Hematopoietic multipotent progenitor cell treated with erythropoietin and hydrocortisone succinate and interleukin-3 and kit ligand, for 4 days (in vitro differentiated cells): ENCODE measurements at regions not wholly inside any gene's neighbourhood (a gene's known extent, or its start where the extent isn't known, plus 50 kb on each side); places are given as distances from the start of the nearest gene placed in this dataset.
"Not testable (repeated sequence)": the region's sequence is repeated elsewhere in the genome, so short reads cannot be mapped to it uniquely, and the experiment has no call there.

Experiments used
- DNase-seq: peaks from one replicate; pipeline ENCODE4 v3.0.0-alpha.2; 2015

DNA sequence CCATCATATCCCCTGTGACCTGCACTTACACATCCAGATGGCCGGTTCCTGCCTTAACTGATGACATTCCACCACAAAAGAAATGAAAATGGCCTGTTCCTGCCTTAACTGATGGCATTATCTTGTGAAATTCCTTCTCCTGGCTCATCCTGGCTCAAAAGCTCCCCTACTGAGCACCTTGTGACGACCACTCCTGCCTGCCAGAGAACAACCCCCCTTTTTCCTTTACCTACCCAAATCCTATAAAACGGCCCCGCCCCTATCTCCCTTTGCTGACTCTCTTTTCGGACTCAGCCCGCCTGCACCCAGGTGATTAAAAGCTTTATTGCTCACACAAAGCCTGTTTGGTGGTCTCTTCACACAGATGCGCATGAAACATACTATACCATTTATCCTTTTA lies 279.7 kb upstream of the CHRM3 start:
- DNase-seq: not testable (repeated sequence)

DNA sequence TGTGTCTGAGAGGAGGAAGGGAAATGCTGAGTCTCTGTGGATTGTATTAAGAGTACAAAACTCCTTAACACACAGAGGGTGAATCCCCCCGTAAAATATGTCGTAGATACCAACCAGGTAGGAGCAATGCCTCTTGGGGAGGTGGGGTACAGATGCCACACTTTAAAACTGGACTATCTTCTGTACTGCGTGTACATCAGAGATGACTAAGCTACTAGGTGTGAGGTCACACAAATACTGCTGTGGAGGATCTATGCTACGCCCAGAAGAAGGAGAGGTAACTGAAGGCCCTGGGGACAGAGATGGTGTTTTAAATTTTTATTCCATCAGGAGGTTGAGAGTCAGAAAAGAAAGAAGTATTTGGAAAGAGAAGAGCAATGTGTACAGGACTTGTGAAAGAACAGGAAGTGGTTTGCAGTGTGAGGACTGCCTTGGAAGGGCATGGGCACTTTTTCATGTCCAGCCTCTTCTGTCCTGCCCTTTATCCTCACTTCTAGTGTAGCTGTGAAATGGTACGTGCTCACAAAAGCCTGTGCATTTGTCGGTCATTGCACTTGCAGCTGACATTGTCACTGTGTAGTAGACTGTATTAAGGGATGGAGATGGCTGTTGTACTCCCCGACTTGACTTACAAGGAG lies 287.8 kb upstream of the CHRM3 start:
- DNase-seq: peak; percentile 18

DNA sequence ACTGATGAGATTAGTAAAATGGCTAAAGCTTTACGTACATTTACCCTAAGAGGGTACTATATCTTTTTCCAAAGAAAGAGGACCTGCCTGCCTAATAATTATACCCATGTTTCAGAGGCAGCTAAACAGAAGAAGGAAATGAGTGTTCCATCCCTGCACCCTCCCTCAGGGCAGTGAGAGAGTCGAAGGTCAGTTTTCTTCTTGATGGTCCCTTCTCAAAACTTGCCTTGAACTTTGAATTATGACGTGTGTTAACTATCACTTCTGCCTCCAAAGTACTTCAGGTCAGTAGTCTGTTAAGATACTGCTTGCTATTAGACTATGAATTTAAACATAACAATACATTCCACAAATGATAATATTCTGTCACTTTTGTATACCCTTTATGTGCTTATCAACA lies 294.8 kb upstream of the CHRM3 start:
- DNase-seq: no peak

DNA sequence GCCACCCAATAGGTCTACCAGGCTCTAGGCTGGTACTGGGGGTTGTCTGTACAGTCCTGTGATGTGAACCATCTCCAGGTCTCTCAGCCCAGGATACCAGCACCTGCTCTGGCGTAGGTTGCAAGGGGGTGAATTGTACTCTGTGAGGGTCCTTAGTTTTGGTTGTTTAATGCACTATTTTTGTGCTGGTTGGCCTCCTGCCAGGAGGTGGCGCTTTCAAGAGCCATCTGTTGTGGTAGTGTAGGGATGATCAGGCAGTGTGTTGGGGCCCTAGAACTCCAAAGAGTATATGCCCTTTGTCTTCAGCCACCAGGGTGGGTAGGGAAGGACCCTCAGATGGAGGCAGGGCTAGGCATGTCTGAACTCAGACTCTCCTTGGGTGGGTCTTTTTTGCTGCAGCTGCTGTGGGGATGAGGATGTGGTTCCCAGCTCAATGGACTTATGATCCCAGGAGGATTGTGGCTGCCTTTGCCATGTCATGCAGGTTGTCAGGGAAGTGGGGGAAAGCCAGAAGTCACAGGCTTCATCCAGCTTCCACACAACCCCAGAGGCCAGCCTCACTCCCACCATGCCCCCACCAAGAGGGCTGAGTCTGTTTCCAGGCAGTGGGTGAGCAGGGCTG lies 301.8 kb upstream of the CHRM3 start:
- DNase-seq: no peak

DNA sequence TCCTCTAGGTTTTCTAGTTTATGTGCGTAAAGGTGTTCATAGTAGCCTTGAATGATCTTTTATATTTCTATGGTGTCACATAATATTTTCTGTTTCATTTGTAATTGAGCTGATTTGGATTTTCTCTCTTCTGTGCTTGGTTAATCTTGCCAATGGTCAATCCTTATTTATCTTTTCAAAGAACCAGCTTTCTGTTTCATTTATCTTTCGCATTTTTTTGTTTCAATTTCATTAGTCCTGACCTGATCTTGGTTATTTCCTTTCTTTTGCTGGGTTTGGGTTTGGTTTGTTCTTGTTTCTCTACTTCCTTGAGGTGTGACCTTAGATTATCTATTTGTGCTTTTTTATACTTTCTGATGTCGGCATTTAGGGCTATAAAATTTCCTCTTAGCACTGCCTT lies 304.4 kb upstream of the CHRM3 start:
- DNase-seq: not testable (repeated sequence)

DNA sequence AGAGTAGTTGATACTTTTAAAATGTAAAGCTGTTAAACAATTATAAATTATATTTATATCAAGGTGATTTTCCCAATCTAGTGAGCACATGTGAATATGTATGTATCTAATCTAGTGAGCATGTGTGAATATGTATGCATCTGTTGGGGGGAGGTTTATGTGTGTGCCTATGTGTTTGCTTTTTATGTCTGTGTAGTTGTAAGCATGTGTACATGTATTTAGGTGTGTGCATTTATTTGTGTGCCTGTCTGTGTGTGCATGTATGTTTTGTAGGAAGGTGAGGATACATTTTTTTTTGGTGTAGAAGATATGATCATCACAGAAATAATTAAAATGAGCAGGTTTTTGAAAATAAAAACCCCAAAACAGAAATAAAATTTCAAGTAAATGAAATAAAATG lies 318.9 kb upstream of the CHRM3 start:
- no peak for DNase-seq

DNA sequence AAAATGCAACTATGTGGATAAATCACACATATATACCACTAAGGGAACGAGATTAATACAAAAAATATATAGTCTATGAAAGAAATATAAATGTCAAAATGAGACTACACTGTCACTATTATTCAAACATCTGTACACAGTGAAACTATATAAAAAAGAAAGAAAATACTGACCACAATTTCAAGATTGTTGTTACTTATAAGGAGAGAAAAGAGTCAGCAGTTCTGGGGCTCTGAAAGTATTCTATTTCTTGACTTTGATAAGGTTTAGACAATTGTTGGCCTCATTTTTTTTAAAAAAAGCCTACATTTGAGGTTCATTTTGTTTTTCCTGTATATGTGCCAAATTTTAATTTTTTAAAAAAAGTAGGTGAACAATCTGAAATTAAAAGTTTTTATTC lies 319.3 kb upstream of the CHRM3 start:
- no peak for DNase-seq

DNA sequence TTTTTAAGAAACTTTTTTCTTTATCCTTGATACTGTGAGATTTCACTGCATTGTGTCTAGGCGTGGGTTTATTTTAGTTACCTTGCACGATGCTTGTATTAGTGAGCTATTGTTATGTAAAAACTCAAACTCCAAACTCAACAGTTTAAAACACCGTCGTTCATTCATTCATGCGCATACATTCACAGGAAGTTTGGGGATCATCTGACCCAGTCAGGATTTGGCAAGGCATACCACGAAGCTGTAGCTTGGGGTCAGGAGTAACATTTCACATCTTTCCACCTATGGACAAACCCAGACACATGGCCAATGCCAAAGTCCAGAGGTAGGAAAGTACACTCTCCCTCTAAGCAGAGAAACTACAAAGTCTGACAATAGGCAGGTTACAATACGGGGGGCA lies 324.6 kb upstream of the CHRM3 start:
- DNase-seq: no peak

DNA sequence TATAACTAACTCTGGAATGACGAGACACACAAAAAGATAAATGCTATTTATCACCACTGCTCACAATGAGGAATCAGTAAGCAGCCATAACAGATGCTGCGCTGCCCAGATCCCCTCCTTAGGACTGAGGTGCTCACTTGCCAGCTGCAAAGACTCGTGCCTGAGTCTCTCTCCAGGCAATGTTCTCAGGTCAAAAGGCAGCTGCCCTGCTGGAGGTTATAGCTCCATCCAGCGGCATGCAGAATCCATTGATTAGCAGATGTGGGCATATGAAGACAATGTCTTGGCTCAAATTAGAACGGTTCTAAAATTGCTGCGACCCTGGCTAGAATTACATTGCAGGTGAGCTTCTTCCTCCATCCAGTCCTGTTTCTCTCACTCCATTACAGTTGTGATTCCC lies 328.2 kb upstream of the CHRM3 start:
- no peak for DNase-seq

DNA sequence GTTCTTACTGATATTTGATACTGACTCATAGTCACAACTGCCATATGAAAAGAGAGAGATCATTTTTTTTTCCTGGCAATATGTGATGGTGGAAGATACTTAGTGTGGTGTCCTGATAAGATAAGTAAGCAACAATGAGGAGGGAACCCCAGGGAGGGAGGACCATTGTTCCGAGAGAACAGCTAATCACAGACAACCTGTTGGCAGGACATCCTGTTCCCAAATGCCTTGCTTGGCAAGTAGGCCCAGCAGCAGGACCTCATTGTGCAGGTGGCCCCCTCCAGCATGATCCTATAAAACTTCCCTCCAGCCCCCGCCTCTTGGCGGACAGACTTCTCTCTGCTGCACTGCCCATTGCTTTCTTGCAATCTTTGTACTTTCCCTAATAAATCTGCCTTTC lies 329.4 kb upstream of the CHRM3 start:
- no peak for DNase-seq

DNA sequence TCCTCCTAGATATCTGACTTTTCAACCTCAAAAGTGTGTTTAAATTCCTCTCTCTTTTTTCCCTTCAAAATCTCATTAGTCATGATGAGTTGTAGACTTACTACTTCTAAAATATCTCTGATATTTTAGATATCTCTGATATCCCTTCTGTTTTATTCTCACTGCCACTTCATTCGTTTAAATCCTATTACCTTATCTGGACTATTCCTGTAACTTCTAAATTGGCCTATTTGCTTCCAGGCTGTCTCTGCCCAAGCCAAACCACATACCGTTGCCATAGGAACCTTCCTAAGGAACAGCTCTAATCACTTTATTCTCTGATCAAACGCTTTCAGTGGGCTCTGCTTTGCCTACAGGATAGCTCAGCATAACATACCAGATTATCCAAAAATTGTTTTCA lies 333.1 kb upstream of the CHRM3 start:
- DNase-seq: no peak

DNA sequence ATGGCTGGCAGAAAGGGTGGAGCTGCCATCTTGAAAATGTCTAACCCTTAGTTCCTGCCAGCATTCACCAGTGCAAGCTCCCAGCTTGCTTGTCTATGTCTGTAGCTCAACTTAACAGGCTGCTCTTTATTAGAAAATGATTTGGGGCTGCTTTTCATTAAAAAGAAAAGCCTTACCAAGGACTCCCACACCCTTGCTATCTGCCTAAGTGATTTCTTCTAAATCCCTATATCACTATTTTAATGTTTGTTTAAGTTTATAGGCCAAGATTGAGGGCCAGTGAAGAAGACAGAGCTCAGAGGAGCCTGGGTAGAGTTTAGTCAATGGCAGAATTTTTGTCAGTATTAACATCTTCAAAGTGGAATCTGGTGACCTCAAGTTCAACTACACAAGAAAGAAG lies 336.8 kb upstream of the CHRM3 start:
- no peak for DNase-seq

DNA sequence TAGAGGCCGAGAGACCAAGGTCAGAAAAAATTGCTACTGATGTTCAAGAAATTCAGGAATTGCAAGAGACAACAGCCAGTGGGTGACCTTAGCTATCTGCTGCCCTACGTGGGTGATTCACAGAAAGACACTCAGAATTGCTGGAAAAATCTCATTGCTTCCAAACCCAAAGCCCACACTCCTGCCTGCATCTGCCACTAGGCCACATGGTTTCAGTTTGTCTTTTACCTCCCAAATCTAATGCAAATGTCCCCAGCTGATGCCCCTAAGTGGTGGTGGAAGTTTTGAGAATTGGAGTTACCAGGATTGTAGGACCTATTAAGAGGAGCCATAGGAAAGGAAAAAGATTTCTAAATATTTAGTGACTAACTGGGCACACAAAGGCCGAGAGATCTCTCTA lies 341.5 kb upstream of the CHRM3 start:
- no peak for DNase-seq

DNA sequence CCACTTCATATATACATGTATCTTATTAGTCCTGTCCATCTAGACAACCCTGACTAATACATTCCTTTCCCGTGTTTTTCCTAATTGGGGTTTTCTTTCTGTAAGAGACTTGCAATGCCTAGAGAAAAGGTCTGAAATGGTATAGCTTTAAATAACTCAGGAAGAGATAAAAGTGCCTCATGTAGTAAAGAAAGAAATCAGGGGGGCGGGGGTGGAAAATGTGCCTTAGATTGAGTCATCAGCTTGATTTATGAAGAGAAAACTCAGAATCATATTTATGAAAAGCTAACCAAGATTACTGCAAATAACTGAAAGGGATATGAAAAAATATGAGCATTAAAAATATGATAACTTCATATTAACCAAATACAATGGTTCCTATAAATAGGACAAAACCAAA lies 345.8 kb upstream of the CHRM3 start:
- DNase-seq: no peak

DNA sequence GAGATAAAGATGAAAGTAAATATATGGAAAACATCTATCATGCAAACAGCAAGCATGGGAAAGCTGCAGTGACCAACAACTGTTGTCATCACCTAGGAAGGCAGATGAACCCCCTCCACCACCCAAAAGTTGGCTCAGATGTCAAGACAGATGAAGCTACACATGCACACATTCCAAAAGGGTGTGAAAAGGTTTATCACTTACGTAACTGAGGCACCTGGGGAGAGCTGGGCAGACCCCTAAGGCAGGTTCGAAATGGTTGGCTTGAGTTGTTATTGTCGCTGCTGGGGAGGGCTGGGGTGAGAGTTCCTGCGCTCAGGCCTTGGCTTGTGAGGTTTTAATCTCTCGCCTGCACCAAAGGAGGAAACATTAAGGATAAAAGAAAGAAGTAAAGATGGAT lies 355.1 kb upstream of the CHRM3 start:
- DNase-seq: no peak

DNA sequence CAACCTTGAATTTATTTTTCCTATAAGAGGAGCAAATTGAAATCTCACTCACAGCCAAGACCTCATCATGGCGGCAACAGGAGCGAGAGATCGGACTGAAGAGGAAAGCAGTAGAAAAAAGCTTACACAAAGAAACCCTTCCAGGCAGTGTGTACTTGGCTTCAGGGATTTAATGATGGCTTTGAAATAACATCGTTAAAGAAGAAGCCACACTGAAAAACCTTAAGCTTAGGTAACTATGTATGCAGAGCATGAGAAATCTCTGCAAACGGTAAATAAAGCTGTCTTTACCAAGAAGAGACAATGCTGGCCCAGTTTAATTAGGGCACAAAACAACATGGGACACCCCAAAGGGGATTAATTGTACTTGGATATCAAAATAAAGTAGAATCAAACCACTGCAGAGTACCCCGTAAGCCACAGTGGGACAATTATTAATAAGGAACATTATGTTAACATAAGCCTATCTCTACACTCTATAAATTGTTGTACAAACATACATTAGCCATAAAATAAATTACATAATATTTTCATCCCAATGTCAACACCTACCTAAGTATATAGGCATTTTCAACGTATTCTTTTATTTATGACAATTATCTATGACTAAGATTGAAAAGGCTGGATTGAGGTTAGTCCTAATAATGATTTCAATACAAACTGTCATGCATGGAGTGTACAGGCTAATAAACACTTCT lies 360.2 kb upstream of the CHRM3 start:
- no peak for DNase-seq

DNA sequence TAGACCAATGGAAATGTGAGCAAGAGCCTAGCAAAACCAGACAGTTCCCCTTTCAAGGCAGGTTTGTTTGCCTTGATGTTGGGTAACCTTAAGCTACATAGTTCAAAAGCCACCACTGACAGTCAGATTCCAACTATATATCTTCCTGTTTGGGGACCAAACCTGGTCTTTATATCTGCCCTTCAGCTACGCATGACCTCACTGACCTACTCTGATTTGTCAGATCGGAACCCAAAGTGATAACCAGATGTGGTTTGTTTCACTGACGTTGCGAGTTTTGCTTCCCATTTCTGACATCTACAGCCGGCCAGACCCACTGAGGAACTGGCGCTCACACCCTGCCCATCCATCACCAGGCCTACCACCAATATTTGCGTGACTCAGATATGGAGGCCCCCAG lies 361.1 kb upstream of the CHRM3 start:
- DNase-seq: peak; percentile 43

DNA sequence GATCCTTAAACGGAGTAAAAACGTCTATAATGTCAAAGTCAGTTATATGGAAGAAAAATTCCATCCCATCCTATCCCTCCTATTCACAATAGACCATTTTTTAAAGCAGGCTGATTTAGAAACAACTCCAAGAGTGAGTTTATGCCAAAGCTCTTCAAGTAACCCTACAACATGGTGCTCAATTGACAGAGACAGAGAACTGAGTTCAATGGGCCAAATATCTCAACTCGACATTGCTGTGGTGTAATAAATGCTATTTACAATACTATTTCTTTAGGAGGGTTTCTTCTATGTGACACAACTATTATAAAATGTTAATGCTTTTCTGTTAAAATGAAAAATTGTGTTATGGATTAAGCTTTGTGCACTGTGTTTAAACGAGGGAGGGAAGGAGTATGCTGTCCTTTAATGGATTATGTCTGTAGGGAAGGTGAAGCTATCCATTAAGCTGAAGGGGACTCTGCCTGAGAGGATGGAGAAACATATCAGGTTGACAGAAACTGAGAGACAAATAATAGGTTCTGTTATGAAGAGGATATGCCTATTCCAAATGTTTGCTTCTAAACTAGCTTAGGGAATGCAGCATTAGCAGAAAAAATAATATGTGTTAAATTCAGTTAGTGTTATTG lies 362.5 kb upstream of the CHRM3 start:
- DNase-seq: no peak

DNA sequence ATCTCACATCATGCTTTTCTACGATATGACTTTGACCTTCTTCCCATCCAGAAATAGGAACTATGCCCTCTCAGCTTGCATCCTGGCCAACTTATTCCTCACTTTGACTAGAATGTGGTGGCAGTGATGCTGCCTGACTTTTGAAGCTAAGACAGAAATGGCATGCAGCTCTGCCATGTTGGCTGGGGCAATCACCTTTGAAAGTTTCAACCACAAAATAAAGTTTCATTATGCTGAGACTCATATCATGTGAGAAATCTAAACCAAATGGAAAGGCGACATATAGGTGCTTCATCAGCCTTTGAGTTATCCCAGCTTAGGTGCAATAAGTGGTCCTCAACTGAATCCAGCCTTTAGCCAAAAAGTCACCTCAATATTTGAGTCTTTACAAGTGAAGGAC lies 370.0 kb upstream of the CHRM3 start:
- no peak for DNase-seq

DNA sequence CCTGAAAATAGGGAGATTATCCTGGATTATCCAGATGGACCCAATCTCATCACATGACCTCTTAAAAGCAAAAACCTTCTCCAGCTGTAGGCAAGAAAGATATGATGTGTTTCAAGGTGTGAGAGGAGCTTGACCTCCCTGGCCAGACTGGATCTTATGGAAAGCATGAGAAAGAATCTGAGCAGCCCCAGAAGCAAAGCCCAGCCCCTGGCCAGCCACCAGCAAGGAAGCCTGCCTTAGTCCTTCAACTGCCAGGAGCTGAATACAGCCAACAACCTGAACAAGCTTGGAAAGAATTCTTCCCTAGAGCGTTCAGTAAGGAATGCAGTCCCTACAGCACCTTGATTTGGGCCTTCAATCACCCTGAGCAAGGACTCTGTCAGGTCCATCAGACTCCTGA lies 375.0 kb upstream of the CHRM3 start:
- no peak for DNase-seq

DNA sequence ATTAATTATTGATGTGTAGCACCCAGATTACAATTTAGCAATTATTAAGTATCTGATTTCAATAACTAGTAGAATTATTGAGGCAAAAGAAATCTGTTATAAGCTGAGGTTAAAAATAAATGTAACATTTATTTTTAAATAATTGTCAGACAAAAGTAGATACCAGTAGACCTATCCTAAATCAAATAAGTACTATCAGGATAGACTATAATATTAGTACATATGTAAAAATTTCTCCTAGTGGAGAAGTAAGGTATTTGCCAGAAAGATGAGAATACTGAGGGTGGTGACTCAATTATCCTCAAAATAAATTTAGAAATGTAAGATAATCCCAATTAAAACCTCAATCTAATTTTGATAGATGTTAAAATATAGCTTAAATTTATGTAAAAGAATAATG lies 377.8 kb upstream of the CHRM3 start:
- no peak for DNase-seq

DNA sequence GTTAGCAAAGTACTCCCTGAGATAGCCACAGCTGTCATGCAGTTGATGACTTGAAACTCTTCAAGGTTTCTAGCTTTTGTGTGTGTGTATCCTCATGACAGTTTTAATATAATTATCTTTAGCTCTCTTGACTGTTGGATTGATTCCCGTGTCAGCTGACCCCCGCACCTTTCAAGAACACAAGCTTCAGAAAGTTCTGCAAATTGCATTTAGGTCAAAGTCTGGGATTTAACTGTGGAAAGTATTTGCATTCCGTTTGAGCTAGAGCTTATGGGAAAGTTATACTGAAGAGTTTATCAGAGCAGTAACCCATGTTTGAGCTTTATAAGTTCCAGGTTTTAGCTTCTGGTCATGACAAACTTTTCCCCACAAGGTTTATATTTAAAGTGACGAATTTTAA lies 380.1 kb upstream of the CHRM3 start:
- DNase-seq: no peak

DNA sequence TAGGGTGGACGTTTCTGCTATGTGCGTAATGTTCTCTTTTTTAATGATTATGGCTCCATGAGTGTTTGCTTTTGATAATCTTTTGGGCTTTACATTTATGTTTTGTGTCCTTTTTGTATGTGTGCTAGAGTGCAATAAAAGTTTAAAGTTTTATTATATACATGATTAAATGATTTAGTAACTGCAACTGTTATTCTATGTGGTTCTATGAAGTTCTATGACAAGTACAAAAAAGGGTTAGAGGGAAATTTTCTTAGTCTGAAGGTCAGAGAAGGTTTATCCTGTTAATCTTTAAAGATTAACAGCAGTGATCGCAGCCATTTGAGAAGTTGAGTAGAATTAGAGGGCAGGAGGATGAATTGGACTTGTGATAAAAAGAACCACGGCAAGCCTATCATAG lies 386.4 kb upstream of the CHRM3 start:
- no peak for DNase-seq

DNA sequence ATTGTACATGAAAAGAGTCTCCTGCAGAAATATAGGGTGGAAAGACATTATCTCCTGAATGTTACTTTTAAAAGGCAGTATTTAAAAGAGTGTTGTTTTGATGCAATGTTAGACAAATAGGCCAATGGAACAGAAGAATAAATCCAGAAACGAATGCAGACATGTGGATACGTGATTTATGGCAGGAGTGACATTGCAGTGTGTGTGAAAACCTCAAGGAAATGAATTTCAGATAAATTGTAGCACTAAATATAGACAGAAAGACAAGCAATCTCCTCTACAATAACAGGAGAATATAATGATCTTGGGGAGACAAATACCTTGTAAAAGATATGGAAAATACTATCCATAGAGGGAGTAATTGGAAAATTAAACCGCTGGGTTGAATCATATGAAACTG lies 387.8 kb upstream of the CHRM3 start:
- peak; percentile 1 for DNase-seq
